ENCODE measurements at regions not wholly inside any gene's neighbourhood (a gene's known extent, or its start where the extent isn't known, plus 50 kb on each side); places are given as distances from the start of the nearest gene placed in this dataset.

DNA sequence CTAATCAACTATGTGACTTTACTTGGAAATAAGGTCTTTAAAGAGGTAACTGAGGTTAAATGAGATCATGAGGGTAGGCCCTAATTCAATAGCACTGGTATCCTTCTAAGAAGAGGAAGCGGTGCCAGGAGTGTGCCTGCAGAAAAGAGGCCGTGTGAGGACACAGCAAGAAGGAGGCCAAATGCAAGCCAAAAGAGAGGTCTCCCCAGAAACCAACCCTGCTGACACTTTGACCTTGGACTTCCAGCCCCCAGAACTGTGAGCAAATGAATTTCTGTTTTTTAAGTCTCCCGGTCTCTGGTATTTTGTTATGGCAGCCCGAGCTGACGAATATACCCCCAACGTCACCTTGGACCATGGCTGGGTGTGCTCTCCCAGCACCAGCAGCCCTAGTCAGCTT lies 257.5 kb upstream of the NCKAP5 start:
- Histone ChIP-seq H3K4me3 (ENCODE audit: low read depth, low read length) (no peak overlapping the region), H3K27me3 (ENCODE audit: control insufficient read depth, insufficient read depth, low read length) (no peaks in the 10 kb centered on the region), H3K36me3 (ENCODE audit: control insufficient read depth, insufficient read depth, low read length) (no peaks in the 10 kb centered on the region)
- TF ChIP-seq, protein P1, sequence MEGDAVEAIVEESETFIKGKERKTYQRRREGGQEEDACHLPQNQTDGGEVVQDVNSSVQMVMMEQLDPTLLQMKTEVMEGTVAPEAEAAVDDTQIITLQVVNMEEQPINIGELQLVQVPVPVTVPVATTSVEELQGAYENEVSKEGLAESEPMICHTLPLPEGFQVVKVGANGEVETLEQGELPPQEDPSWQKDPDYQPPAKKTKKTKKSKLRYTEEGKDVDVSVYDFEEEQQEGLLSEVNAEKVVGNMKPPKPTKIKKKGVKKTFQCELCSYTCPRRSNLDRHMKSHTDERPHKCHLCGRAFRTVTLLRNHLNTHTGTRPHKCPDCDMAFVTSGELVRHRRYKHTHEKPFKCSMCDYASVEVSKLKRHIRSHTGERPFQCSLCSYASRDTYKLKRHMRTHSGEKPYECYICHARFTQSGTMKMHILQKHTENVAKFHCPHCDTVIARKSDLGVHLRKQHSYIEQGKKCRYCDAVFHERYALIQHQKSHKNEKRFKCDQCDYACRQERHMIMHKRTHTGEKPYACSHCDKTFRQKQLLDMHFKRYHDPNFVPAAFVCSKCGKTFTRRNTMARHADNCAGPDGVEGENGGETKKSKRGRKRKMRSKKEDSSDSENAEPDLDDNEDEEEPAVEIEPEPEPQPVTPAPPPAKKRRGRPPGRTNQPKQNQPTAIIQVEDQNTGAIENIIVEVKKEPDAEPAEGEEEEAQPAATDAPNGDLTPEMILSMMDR (IDR thresholded peaks at IDR 0.05; ENCODE audit: insufficient read depth, low read length, poor library complexity, severe bottlenecking) = no peak
- DNase-seq (ENCODE audit: low read depth) = no peak

DNA sequence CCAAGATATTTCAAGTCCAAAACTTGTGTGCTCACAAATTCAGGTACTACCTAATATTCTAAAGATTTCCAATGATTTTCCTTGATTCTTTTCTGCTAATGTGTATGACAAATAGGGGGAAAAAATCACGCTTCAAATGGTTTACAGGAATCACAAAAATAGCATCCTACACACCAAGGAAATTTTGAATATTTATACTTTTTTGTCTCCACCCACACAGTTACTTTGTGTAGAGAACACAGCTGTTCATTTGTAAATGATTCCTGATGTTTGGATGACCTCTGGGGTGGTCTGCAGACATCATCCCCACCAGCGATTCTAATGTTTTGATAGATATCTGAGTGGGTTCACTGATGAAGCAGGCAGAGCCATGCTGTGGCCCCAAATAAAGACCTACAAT lies 260.6 kb upstream of the NCKAP5 start:
- TF ChIP-seq, protein P1 (IDR thresholded peaks at IDR 0.05; ENCODE audit: insufficient read depth, low read length, poor library complexity, severe bottlenecking) = no peak
- Histone ChIP-seq H3K36me3 (ENCODE audit: control insufficient read depth, insufficient read depth, low read length) (no peaks in the 10 kb centered on the region), H3K27me3 (ENCODE audit: control insufficient read depth, insufficient read depth, low read length) (no peaks in the 10 kb centered on the region), H3K4me3 (ENCODE audit: low read depth, low read length) (no peak overlapping the region)
- DNase-seq (ENCODE audit: low read depth) = no peak

- TF ChIP-seq, protein P1 (IDR thresholded peaks at IDR 0.05; ENCODE audit: insufficient read depth, low read length, poor library complexity, severe bottlenecking) = no peak
- DNase-seq (ENCODE audit: low read depth) = no peak
- no peaks in the 10 kb centered on the region for H3K27me3 ChIP-seq (ENCODE audit: control insufficient read depth, insufficient read depth, low read length)
- no peaks in the 10 kb centered on the region for H3K36me3 ChIP-seq (ENCODE audit: control insufficient read depth, insufficient read depth, low read length)
- no peak overlapping the region for H3K4me3 ChIP-seq (ENCODE audit: low read depth, low read length)
Observed at GRCh38 chr2:133829450-133830020, 261.3 kb upstream of the NCKAP5 start.

- TF ChIP-seq, protein P1 (IDR thresholded peaks at IDR 0.05; ENCODE audit: insufficient read depth, low read length, poor library complexity, severe bottlenecking) = no peak
- Histone ChIP-seq H3K4me3 (ENCODE audit: low read depth, low read length) (no peak overlapping the region), H3K27me3 (ENCODE audit: control insufficient read depth, insufficient read depth, low read length) (no peaks in the 10 kb centered on the region), H3K36me3 (ENCODE audit: control insufficient read depth, insufficient read depth, low read length) (no peaks in the 10 kb centered on the region)
- no peak for DNase-seq (ENCODE audit: low read depth)
Observed at GRCh38 chr2:133833746-133834145, 265.5 kb upstream of the NCKAP5 start.

GRCh38 chr2:133835821-133836619 lies 267.8 kb upstream of the NCKAP5 start:
- no peaks in the 10 kb centered on the region for H3K27me3 ChIP-seq (ENCODE audit: control insufficient read depth, insufficient read depth, low read length)
- no peak for DNase-seq (ENCODE audit: low read depth)
- no peaks in the 10 kb centered on the region for H3K36me3 ChIP-seq (ENCODE audit: control insufficient read depth, insufficient read depth, low read length)
- H3K4me3 ChIP-seq (ENCODE audit: low read depth, low read length) = no peak overlapping the region
- TF ChIP-seq, protein P1 (IDR thresholded peaks at IDR 0.05; ENCODE audit: insufficient read depth, low read length, poor library complexity, severe bottlenecking) = no peak

All from kidney epithelial cell (primary cell).